Left lung (tissue), 4 donors: ENCODE measurements at regions not wholly inside any gene's neighbourhood (a gene's known extent, or its start where the extent isn't known, plus 50 kb on each side); places are given as distances from the start of the nearest gene placed in this dataset.

Source experiments
- ATAC-seq: fragments of 200-7000 bp; cut with Tn5 transposase; one replicate; pipeline ENCODE4 v1.9.1; 2020; ENCODE audit warnings: moderate library complexity
- DNase-seq, 4 donors: peaks; one replicate each; pipeline ENCODE4 v3.0.0-alpha.2; 2013 to 2020
- H3K27ac ChIP-seq, 2 donors: fragments of 200-600 bp; sonication (generic) in 1 of 2; one replicate each; pipeline versions ENCODE4 v1.5.0 to v1.8.0; 2020 to 2021
- H3K27me3 ChIP-seq, 2 donors: fragments of 200-600 bp; sonication (generic) in 1 of 2; one replicate each; pipeline versions ENCODE4 v1.5.0 to v1.8.0; 2020 to 2021
- H3K36me3 ChIP-seq, 2 donors: fragments of 200-600 bp; sonication (generic) in 1 of 2; one replicate each; pipeline versions ENCODE4 v1.5.0 to v1.8.0; 2020 to 2021
- H3K4me1 ChIP-seq, 2 donors: fragments of 200-600 bp; one replicate each; pipeline ENCODE4 v1.8.0; 2021
- H3K4me3 ChIP-seq, 2 donors: fragments of 200-600 bp; sonication (generic) in 1 of 2; one replicate each; pipeline versions ENCODE4 v1.5.0 to v1.8.0; 2020 to 2021; ENCODE audit warnings: mild to moderate bottlenecking in 1 of 2
- H3K9me3 ChIP-seq, 2 donors: fragments of 200-600 bp; sonication (generic) in 1 of 2; one replicate each; pipeline versions ENCODE4 v1.5.0 to v1.8.0; 2020 to 2021
- intact Hi-C, 2 donors: fragments of 100-400 bp; cut with DNase I; formaldehyde crosslinking; loops; one replicate each; pipeline versions ENCODE4 v1.11.2 to v1.14.2; 2022
- TF ChIP-seq, protein P1 (sequence below), 2 donors: fragments of 200-600 bp; sonication (generic) in 1 of 2; IDR thresholded peaks; one replicate each; pipeline versions ENCODE4 v1.5.0 to v1.8.0; 2021; ENCODE audit warnings: antibody characterized with exemption in 2 of 2
- donor health status: DM: no; HTN: yes; CAD: no.
- donor health status: DM: no; HTN: no; CAD: no.

DNA sequence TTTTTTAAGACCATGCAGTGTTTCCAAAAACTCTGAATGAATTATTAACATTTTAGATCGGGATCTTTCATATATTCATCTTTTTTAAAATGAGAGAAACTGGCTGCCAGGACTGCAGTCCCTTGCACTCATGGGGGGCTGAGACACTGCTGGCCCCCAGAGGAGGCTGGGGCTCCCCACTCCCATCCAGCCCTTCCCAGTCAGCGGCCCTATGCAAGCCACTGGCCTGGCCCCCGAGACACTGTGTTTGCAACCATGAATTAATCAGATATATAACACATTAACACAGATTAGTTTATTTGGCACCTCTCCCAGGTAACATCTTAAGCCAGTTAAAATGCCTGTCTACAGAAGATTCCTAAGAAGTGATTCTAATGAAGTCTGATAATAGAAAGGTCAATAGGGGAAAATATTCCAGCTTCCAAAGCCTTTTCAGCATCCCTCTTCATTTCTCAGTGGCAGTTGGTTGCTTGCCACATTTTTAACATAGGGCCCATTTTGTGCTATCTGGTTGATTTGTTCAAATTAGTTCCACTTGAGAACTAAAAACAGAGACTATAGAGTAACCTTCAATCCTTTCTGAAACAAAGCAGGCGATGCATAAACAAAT, 184.4 kb upstream of the FBXL4 start:
- Histone ChIP-seq H3K36me3 (no peaks in the 10 kb centered on the region), H3K27me3 (no peaks in the 10 kb centered on the region), H3K27ac (no peak overlapping the region), H3K9me3 (no peaks in the 10 kb centered on the region), H3K4me1 (no peaks in the 10 kb centered on the region), H3K4me3 (no peak overlapping the region)
- intact Hi-C loops = no loop called here
- DNase-seq = no peak
- no peak for ATAC-seq
- TF ChIP-seq, protein P1, sequence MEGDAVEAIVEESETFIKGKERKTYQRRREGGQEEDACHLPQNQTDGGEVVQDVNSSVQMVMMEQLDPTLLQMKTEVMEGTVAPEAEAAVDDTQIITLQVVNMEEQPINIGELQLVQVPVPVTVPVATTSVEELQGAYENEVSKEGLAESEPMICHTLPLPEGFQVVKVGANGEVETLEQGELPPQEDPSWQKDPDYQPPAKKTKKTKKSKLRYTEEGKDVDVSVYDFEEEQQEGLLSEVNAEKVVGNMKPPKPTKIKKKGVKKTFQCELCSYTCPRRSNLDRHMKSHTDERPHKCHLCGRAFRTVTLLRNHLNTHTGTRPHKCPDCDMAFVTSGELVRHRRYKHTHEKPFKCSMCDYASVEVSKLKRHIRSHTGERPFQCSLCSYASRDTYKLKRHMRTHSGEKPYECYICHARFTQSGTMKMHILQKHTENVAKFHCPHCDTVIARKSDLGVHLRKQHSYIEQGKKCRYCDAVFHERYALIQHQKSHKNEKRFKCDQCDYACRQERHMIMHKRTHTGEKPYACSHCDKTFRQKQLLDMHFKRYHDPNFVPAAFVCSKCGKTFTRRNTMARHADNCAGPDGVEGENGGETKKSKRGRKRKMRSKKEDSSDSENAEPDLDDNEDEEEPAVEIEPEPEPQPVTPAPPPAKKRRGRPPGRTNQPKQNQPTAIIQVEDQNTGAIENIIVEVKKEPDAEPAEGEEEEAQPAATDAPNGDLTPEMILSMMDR (IDR thresholded peaks at IDR 0.05) = no peak

DNA sequence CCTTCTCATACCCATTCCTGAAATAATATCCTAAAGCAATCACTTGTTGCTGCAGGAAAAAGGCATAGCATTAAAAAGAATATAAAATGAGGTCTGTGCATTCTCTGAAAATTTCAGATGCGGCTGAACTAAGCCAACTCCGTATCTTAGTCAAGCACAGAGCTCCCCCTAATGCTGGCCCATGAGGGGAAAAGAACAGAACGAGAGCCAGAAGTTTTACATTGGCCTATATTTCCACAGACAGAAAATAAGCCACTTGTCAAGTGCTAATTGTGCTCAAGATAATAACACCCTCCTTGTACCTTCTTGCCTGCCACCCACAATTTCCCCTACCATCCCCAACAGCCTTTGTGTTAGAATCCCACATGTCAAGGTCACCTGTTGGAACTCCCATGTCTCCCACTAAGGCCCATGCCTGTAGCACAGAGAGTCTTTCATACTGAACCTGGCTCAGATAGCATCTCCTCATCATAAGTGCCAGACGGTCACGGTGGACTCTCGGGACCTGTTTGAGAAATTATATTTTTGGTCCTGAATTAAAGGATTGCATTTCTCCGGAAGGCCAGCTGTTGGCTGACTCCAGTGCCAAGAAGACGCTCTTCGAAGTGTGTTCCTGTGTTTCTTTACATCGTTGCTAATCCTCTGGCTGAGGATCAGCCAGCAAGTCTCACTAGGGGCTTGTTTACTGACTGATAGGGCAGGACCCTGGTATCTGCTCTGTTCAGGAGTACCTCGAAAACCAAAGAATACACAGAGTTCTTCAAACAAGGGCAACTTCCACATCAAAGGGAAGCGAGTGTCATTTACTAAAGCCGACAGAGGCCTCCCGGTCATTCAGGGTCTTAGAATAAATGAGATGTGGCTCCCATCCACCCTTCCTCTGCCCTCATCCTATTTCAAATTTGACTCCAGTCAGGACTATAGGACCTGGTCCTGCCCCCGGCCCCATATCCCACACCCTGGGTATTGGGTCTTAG, 183.4 kb upstream of the FBXL4 start:
- TF ChIP-seq, protein P1 (IDR thresholded peaks at IDR 0.05) = no peak
- H3K27me3 ChIP-seq = no peaks in the 10 kb centered on the region
- ATAC-seq (no peak), DNase-seq (no peak)
- H3K9me3 ChIP-seq = no peaks in the 10 kb centered on the region
- H3K4me3 ChIP-seq = no peak overlapping the region
- no peak overlapping the region for H3K27ac ChIP-seq
- H3K4me1 ChIP-seq = no peaks in the 10 kb centered on the region
- intact Hi-C loops = no loop called here
- H3K36me3 ChIP-seq = no peaks in the 10 kb centered on the region

DNA sequence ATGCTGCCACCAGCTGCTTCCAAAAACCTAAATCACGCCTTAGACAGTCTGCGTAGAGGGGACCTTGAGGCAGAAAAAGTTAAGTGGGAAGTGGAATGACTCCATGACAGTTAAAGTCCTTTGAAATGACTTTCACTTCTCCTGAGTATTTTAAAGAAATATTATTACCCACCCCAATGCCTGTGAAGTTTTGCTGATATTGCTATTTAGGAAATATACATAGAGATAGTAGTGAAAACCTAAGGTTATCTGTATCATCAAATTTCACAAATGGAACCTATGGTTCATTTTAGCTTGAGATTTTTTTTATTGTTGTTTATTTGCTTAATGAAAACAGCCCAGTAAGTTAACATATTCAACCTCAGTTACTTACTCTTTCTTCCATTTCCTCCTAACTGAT, 182.1 kb upstream of the FBXL4 start:
- intact Hi-C loops = no loop called here
- H3K9me3 ChIP-seq = no peaks in the 10 kb centered on the region
- ATAC-seq (no peak), DNase-seq (no peak)
- H3K36me3 ChIP-seq = no peaks in the 10 kb centered on the region
- no peak overlapping the region for H3K4me3 ChIP-seq
- no peak overlapping the region for H3K27ac ChIP-seq
- TF ChIP-seq, protein P1 (IDR thresholded peaks at IDR 0.05) = no peak
- H3K27me3 ChIP-seq = no peaks in the 10 kb centered on the region
- H3K4me1 ChIP-seq = no peaks in the 10 kb centered on the region

DNA sequence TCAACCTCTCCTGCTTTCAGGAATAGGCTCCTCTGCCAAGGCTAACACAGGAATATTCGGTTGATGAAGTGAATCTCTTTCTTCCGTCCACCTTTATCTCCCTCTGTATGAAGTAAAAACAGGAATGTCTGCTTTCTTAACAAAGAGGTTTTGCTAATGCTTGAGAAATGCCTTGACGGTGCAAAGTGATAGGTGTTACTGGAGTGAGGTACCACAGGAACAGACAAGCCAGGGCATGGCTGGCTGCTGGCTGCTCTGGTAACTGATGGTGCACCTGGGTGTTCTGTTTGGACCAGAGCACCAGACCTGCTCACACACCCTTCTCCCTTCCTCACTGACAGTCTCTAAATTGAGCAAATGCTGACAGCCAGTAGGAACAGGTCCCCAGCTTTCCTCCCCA, 174.0 kb upstream of the FBXL4 start:
- no peaks in the 10 kb centered on the region for H3K36me3 ChIP-seq
- no peak for ATAC-seq
- no peak for DNase-seq
- peaks cover 0 to 12% of the 10 kb centered on the region in 2 donors for H3K27me3 ChIP-seq
- intact Hi-C loops = no loop called here
- no peaks in the 10 kb centered on the region for H3K9me3 ChIP-seq
- TF ChIP-seq, protein P1 (IDR thresholded peaks at IDR 0.05) = no peak
- no peak overlapping the region for H3K4me3 ChIP-seq
- no peak overlapping the region for H3K27ac ChIP-seq
- H3K4me1 ChIP-seq = no peaks in the 10 kb centered on the region

DNA sequence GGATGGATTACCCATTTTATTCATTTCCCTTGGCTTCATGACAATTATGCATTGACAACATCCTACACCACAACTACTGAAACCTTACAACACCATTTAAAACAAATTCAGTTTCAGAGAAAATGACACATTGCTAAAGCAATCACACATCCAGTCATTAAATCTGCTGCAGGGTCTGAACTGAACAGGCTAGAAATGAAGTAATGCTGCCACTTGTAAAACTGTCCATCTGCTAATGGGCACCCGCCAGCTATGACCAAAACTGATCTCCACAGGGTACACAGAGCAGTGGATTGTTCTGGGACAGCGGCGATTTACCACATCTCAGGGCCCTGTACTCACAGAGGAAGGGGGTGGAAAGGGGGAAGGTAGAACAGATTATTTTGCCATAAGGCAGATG, 172.9 kb upstream of the FBXL4 start:
- ATAC-seq (no peak), DNase-seq (no peak)
- no peaks in the 10 kb centered on the region for H3K36me3 ChIP-seq
- H3K4me1 ChIP-seq = no peaks in the 10 kb centered on the region
- no peak overlapping the region for H3K27ac ChIP-seq
- TF ChIP-seq, protein P1 (IDR thresholded peaks at IDR 0.05) = no peak
- H3K4me3 ChIP-seq = no peak overlapping the region
- intact Hi-C loops = no loop called here
- no peaks in the 10 kb centered on the region for H3K9me3 ChIP-seq
- peaks cover 0 to 21% of the 10 kb centered on the region in 2 donors for H3K27me3 ChIP-seq
